GM23248 (cell line): ENCODE measurements at regions not wholly inside any gene's neighbourhood (a gene's known extent, or its start where the extent isn't known, plus 50 kb on each side); places are given as distances from the start of the nearest gene placed in this dataset.

Experiments
- DNase-seq: peaks from one replicate; pipeline ENCODE4 v3.0.0-alpha.2; 2015
- H2AFZ ChIP-seq: fragments of 200-600 bp; sonication (generic); 2 replicates; pipeline ENCODE4 v1.6.1; 2016; ENCODE audit warnings: antibody characterized with exemption
- H3F3A ChIP-seq: fragments of 200-600 bp; sonication (generic); 2 replicates; pipeline ENCODE4 v1.6.1; 2016; ENCODE audit warnings: mild to moderate bottlenecking, antibody characterized with exemption, mixed run types; ENCODE audit not compliant: insufficient read depth
- H3K27ac ChIP-seq: fragments of 200-600 bp; sonication (generic); 2 replicates; pipeline ENCODE4 v1.5.1; 2016; ENCODE audit warnings: mild to moderate bottlenecking
- H3K27me3 ChIP-seq: fragments of 200-600 bp; sonication (generic); replicated peaks from 2 replicates; pipeline ENCODE4 v1.6.1; 2016; ENCODE audit warnings: mild to moderate bottlenecking; ENCODE audit not compliant: insufficient read depth
- H3K36me3 ChIP-seq: fragments of 200-600 bp; sonication (generic); 2 replicates; pipeline ENCODE4 v1.6.1; 2016; ENCODE audit warnings: low read depth, mild to moderate bottlenecking
- H3K4me1 ChIP-seq: fragments of 200-600 bp; sonication (generic); 2 replicates; pipeline ENCODE4 v1.6.1; 2016; ENCODE audit warnings: mild to moderate bottlenecking; ENCODE audit not compliant: insufficient read depth
- H3K4me2 ChIP-seq: fragments of 200-600 bp; sonication (generic); one replicate; pipeline ENCODE4 v1.6.1; 2016; ENCODE audit warnings: mild to moderate bottlenecking; ENCODE audit not compliant: unreplicated experiment
- H3K4me3 ChIP-seq: fragments of 200-600 bp; sonication (generic); 2 replicates; pipeline ENCODE4 v1.5.1; 2016; ENCODE audit warnings: mild to moderate bottlenecking
- H3K79me2 ChIP-seq: fragments of 200-600 bp; sonication (generic); 2 replicates; pipeline ENCODE4 v1.6.1; 2016; ENCODE audit warnings: mild to moderate bottlenecking; ENCODE audit not compliant: insufficient read depth
- H3K9ac ChIP-seq: fragments of 200-600 bp; sonication (generic); 2 replicates; pipeline ENCODE4 v1.6.1; 2016; ENCODE audit warnings: mild to moderate bottlenecking
- H3K9me2 ChIP-seq: fragments of 200-600 bp; sonication (generic); 2 replicates; pipeline ENCODE4 v1.6.1; 2016; ENCODE audit warnings: mixed run types, mild to moderate bottlenecking, moderate library complexity; ENCODE audit not compliant: insufficient read depth
- H3K9me3 ChIP-seq: fragments of 200-600 bp; sonication (generic); one replicate; pipeline ENCODE4 v1.6.1; 2017; ENCODE audit warnings: low read depth
- H4K20me1 ChIP-seq: fragments of 200-600 bp; sonication (generic); 2 replicates; pipeline ENCODE4 v1.6.0; 2016; ENCODE audit not compliant: insufficient read depth
- EZH2 ChIP-seq: fragments of 200-600 bp; sonication (generic); IDR thresholded peaks from 2 replicates; pipeline ENCODE4 v1.6.1; 2018; ENCODE audit warnings: antibody characterized with exemption, mild to moderate bottlenecking; ENCODE audit not compliant: insufficient read depth, poor library complexity, severe bottlenecking
- EZH2phosphoT487 ChIP-seq: fragments of 200-600 bp; sonication (generic); IDR thresholded peaks from 2 replicates; pipeline ENCODE4 v1.6.1; 2018; ENCODE audit warnings: antibody characterized with exemption, moderate library complexity, mild to moderate bottlenecking, low read depth; ENCODE audit not compliant: insufficient read depth
- WGBS, 2 experiments: methylation state at CpG; one replicate each; pipeline ENCODE4 v1.1.6; 2015 to 2017; ENCODE audit warnings: low lambda C conversion rate in 2 of 2, low coverage in 1 of 2; ENCODE audit errors: missing lambda C conversion rate in 2 of 2; 5-methylcytosine and 5-hydroxymethylcytosine counted together
- in situ Hi-C: fragments of 300-500 bp; cut with MboI; formaldehyde crosslinking; loops from 2 replicates; pipeline ENCODE4 v1.15.0; 2020

- H3K4me2 ChIP-seq: no peak overlapping the region
- no peaks in the 10 kb centered on the region for H3K9me3 ChIP-seq
- no peaks in the 10 kb centered on the region for H4K20me1 ChIP-seq
- H3K4me3 ChIP-seq: no peak overlapping the region
- H3K9ac ChIP-seq: no peak overlapping the region
- no peaks in the 10 kb centered on the region for H3K79me2 ChIP-seq
- in situ Hi-C loops: loop anchor here (10.0 kb wide), 1 partner anchor 64 kb away; no protein-coding TSS in a partner anchor
- no peaks in the 10 kb centered on the region for H3K4me1 ChIP-seq
- H2AFZ ChIP-seq: no peak overlapping the region
- WGBS, 2 experiments: 97 to 98% methylated on average over 4 of the region's 4 CpGs
- no peak overlapping the region for H3K27ac ChIP-seq
- peak; percentile 17 for DNase-seq
- no peaks in the 10 kb centered on the region for H3K9me2 ChIP-seq
- no peaks in the 10 kb centered on the region for H3K36me3 ChIP-seq
- no peaks in the 10 kb centered on the region for H3K27me3 ChIP-seq
- H3F3A ChIP-seq: no peaks in the 10 kb centered on the region
- no peak for TF ChIP-seq EZH2phosphoT487
Observed at GRCh38 chr9:109969011-109969410, 189.0 kb downstream of the PALM2AKAP2 start.

GRCh38 chr9:109969573-109970237 lies 189.7 kb downstream of the PALM2AKAP2 start:
- Histone ChIP-seq H3F3A (0 out of 2 replicates have a peak, but pooled peaks cover 1% of the 10 kb centered on the region), H3K27me3 (no peaks in the 10 kb centered on the region), H3K4me3 (no peak overlapping the region), H3K36me3 (no peaks in the 10 kb centered on the region), H2AFZ (no peak overlapping the region), H3K9ac (no peak overlapping the region), H3K9me3 (no peaks in the 10 kb centered on the region), H3K79me2 (no peaks in the 10 kb centered on the region), H3K4me1 (no peaks in the 10 kb centered on the region), H4K20me1 (no peaks in the 10 kb centered on the region), H3K27ac (no peak overlapping the region), H3K4me2 (no peak overlapping the region), H3K9me2 (no peaks in the 10 kb centered on the region)
- no peak for DNase-seq
- WGBS, 2 experiments: 94 to 100% methylated on average over 1 of the region's 1 CpG
- TF ChIP-seq EZH2: no peak
- in situ Hi-C loops: loop anchor here (10.0 kb wide), 1 partner anchor 65 kb away; no protein-coding TSS in a partner anchor

- no peak overlapping the region for H3K4me3 ChIP-seq
- H4K20me1 ChIP-seq: no peaks in the 10 kb centered on the region
- no peak for TF ChIP-seq EZH2
- no peak for TF ChIP-seq EZH2phosphoT487
- peaks cover 15% of the 10 kb centered on the region for H3F3A ChIP-seq
- no peak overlapping the region for H2AFZ ChIP-seq
- H3K9me3 ChIP-seq: no peaks in the 10 kb centered on the region
- no peak for DNase-seq
- H3K36me3 ChIP-seq: no peaks in the 10 kb centered on the region
- H3K9me2 ChIP-seq: no peaks in the 10 kb centered on the region
- H3K4me1 ChIP-seq: peaks cover 14% of the 10 kb centered on the region
- no peak overlapping the region for H3K27ac ChIP-seq
- in situ Hi-C loops: no loop called here
- WGBS, 2 experiments: 97 to 99% methylated on average over 5 of the region's 5 CpGs
- no peaks in the 10 kb centered on the region for H3K79me2 ChIP-seq
- no peaks in the 10 kb centered on the region for H3K27me3 ChIP-seq
- no peak overlapping the region for H3K4me2 ChIP-seq
- no peak overlapping the region for H3K9ac ChIP-seq
Observed at GRCh38 chr9:109971226-109971625, 191.2 kb downstream of the PALM2AKAP2 start.

DNA sequence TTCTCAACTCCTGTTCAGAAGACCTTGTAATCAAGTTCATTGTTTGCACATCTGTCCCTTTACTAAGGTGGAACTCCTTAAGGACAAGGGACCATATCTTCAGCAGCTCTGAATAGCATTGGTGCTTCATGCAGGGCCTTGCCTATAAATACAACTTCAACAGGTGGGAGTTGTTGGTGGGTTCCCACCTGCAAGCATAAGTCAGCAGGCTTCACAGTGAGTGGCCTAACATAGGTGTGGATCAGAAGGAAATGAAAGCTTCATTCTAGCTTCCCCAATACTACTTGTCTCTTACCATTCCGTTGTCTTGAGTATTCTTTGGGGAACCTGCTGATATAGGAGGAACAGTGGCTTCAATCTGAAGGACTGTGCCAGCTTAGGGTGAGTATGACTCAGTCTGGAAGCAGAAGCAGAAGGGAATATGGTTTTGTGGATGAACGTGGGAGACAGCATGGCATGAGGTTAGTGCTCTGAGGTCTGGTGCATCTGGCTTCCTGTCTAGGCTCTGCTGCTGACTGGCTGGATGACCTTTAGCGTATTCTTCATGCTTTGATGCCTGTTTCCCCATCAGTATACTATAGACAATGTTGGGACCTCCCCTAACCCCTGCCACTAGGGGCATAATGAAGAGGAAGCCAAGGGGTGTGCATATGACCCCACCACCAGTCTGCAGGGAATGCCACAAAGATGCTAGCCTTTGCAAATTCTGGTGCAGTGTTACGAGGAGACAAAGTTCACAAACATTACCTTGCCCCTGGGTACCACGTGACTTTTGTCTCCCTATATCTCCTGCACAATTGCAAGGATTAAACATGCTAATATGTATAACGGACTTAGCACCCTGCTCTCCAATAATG lies 192.3 kb downstream of the PALM2AKAP2 start:
- H3K27ac ChIP-seq: no peak overlapping the region
- 95 to 97% methylated on average over 6 of the region's 6 CpGs for WGBS, 2 experiments
- H3K4me3 ChIP-seq: no peak overlapping the region
- no peaks in the 10 kb centered on the region for H3K9me2 ChIP-seq
- no peaks in the 10 kb centered on the region for H3K9me3 ChIP-seq
- H3F3A ChIP-seq: peaks cover 25% of the 10 kb centered on the region
- H4K20me1 ChIP-seq: no peaks in the 10 kb centered on the region
- TF ChIP-seq EZH2 (no peak), EZH2phosphoT487 (no peak)
- no peak overlapping the region for H2AFZ ChIP-seq
- DNase-seq: no peak
- no peaks in the 10 kb centered on the region for H3K36me3 ChIP-seq
- peaks cover 23% of the 10 kb centered on the region for H3K4me1 ChIP-seq
- no peaks in the 10 kb centered on the region for H3K79me2 ChIP-seq
- H3K4me2 ChIP-seq: no peak overlapping the region
- no peaks in the 10 kb centered on the region for H3K27me3 ChIP-seq
- no peak overlapping the region for H3K9ac ChIP-seq
- in situ Hi-C loops: no loop called here
